Heart left ventricle (tissue), 16 donors: ENCODE measurements at regions not wholly inside any gene's neighbourhood (a gene's known extent, or its start where the extent isn't known, plus 50 kb on each side); places are given as distances from the start of the nearest gene placed in this dataset.
"Not testable (repeated sequence)": the region's sequence is repeated elsewhere in the genome, so short reads cannot be mapped to it uniquely, and the experiment has no call there.

Experiments used
- ATAC-seq, 4 donors: fragments of 200-7000 bp; cut with Tn5 transposase; one replicate each; pipeline ENCODE4 v1.9.1; 2020 to 2022; ENCODE audit warnings: moderate library complexity in 4 of 4, mild to moderate bottlenecking in 3 of 4, moderate number of reproducible peaks in 1 of 4
- DNase-seq, 5 donors: peaks; one replicate each; pipeline ENCODE4 v3.0.0-alpha.2; 2020
- H3K27ac ChIP-seq, 12 donors: fragments of 200-600 bp; sonication (generic) in 4 of 12; one replicate each; pipeline versions ENCODE4 v1.5.0 to v1.8.0; 2016 to 2022; ENCODE audit warnings: mild to moderate bottlenecking in 2 of 12
- H3K27me3 ChIP-seq, 9 donors: fragments of 200-600 bp; sonication (generic) in 2 of 9; one replicate each; pipeline versions ENCODE4 v1.5.1 to v1.8.0; 2016 to 2022; ENCODE audit warnings: mild to moderate bottlenecking in 3 of 9
- H3K36me3 ChIP-seq, 9 donors: fragments of 200-600 bp; sonication (generic) in 2 of 9; one replicate each; pipeline versions ENCODE4 v1.5.0 to v1.8.0; 2018 to 2022; ENCODE audit warnings: mild to moderate bottlenecking in 2 of 9
- H3K4me1 ChIP-seq, 12 donors: fragments of 200-600 bp; sonication (generic) in 4 of 12; one replicate each; pipeline versions ENCODE4 v1.5.0 to v1.8.0; 2016 to 2022; ENCODE audit warnings: mild to moderate bottlenecking in 3 of 12
- H3K4me3 ChIP-seq, 12 donors: fragments of 200-600 bp; sonication (generic) in 4 of 12; one replicate each; pipeline versions ENCODE4 v1.5.0 to v1.8.0; 2017 to 2022; ENCODE audit warnings: mild to moderate bottlenecking in 9 of 12, moderate library complexity in 4 of 12
- H3K9me3 ChIP-seq, 12 donors: fragments of 200-600 bp; sonication (generic) in 4 of 12; one replicate each; pipeline versions ENCODE4 v1.5.0 to v1.8.0; 2016 to 2022; ENCODE audit warnings: mild to moderate bottlenecking in 1 of 12
- CTCF ChIP-seq, 12 donors: fragments of 200-600 bp; sonication (generic) in 4 of 12; IDR thresholded peaks; one replicate each; pipeline versions ENCODE4 v1.5.0 to v1.8.0; 2018 to 2022; ENCODE audit warnings: antibody characterized with exemption in 12 of 12, mild to moderate bottlenecking in 5 of 12
- POLR2A ChIP-seq, 2 donors: fragments of 450-650 bp; IDR thresholded peaks; one replicate each; pipeline ENCODE4 v1.6.1; 2017; ENCODE audit warnings: antibody characterized with exemption in 2 of 2, mild to moderate bottlenecking in 2 of 2, moderate library complexity in 2 of 2
- WGBS, 4 donors: extraction: QIAGEN DNeasy Blood & Tissue Kit in 2 of 4; methylation state at CpG; one replicate each; pipeline versions ENCODE4 v1.1.5 to v1.1.7; 2013 to 2018; 5-methylcytosine and 5-hydroxymethylcytosine counted together
- intact Hi-C, 10 donors: fragments of 100-400 bp; cut with DNase I; formaldehyde crosslinking; loops; one replicate each; pipeline versions ENCODE4 v1.11.1 to v1.14.2; 2022
- donor health status: ischemic (EF 13 %, LVEDD 7.1; RV severe dilation, severe dysfunction).
- donor health status: healthy with polysubstance abuse.
- donor health status: DM: no; HTN: yes; CAD: no.
- donor health status: DM: no; HTN: no; CAD: no.
- donor health status: ischemic (EF 25% LVEDD 6.9; RV normal size, moderate dysfunction).
- donor health status: ischemic (EF 25% LVEDD 5.7; RV mildly dilated, moderate dysfunction).
- donor health status: healthy.
- donor health status: DM: yes; HTN: yes; CAD: no.
- donor health status: ischemic (EF 35%, LVEDD 5.7; RV mildly dilated, moderate dysfunction).
- donor health status: nonischemic (EF 11% LVEDD 7.7; RV severe dilation, severe dysfunction).
- donor health status: DM: yes; HTN: yes; CAD: no.
- donor health status: PGD.
- donor health status: ischemic (EF 29% LVEDD 5.4; RV normal size, mild dysfunction).
- donor health status: nonischemic (EF 23%, LVEDD 6.1; RV moderate dilation, normal function).

GRCh38 chr20:53763707-53764414 is 170.2 kb upstream of the ZNF217 start:
- no peak for TF ChIP-seq CTCF (IDR thresholded peaks at IDR 0.05)
- no peak for TF ChIP-seq POLR2A (IDR thresholded peaks at IDR 0.05)
- H3K4me3 ChIP-seq = peak overlapping the region in 5 of 12 donors; percentile 6 to 33 (median 17)
- intact Hi-C loops = no loop called here
- no peak overlapping the region for H3K27ac ChIP-seq
- no peaks in the 10 kb centered on the region for H3K9me3 ChIP-seq
- H3K27me3 ChIP-seq = no peaks in the 10 kb centered on the region
- peaks cover 0 to 7% (median 0%) of the 10 kb centered on the region in 12 donors for H3K4me1 ChIP-seq
- ATAC-seq (no peak), DNase-seq (no peak)
- WGBS, 4 donors = 32 to 37% (median 35%) methylated on average over 12 of the region's 12 CpGs
- no peaks in the 10 kb centered on the region for H3K36me3 ChIP-seq

- intact Hi-C loops, H3K9me3 ChIP-seq, H3K27ac ChIP-seq, DNase-seq, ATAC-seq, H3K27me3 ChIP-seq, H3K4me3 ChIP-seq, H3K4me1 ChIP-seq, H3K36me3 ChIP-seq: not testable (repeated sequence)
- WGBS, 4 donors = 97 to 98% (median 98%) methylated on average over 11 of the region's 11 CpGs
Measured at GRCh38 chr20:53762423-53762798, 168.8 kb upstream of the ZNF217 start.

GRCh38 chr20:53760025-53760441 is 166.4 kb upstream of the ZNF217 start:
- intact Hi-C loops = no loop called here

DNA sequence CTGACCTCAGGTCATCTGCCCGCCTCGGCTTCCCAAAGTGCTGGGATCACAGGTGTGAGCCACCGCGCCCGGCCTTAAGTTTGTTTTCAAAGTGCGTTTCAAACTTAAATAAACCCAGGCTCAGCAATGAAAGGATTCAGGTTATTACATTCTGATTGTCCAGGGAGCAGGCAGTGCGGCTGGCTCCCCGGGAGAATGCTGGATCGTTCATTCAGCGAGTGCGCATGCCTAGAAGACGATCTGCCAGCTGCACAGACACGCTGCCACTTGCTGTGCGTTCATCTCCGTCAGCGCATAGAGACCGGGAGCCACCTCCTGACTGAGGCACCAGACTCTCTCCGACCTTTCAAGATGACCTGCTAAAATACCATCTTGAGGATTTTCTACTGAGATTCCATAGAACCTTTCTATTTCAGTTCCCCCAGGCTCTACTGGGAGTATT is 163.9 kb upstream of the ZNF217 start:
- intact Hi-C loops = loop anchor here in 1 of 10 donors (10.0 kb wide), 1 partner anchor 67 kb away; no protein-coding TSS in a partner anchor
- Histone ChIP-seq H3K27ac (no peak overlapping the region), H3K27me3 (no peaks in the 10 kb centered on the region), H3K4me3 (no peak overlapping the region), H3K36me3 (no peaks in the 10 kb centered on the region), H3K9me3 (no peaks in the 10 kb centered on the region), H3K4me1 (peaks cover 0 to 13% (median 0%) of the 10 kb centered on the region in 12 donors)
- TF ChIP-seq POLR2A (IDR thresholded peaks at IDR 0.05) (no peak), CTCF (IDR thresholded peaks at IDR 0.05) (no peak)
- WGBS, 4 donors = 95 to 97% (median 96%) methylated on average over 18 of the region's 18 CpGs
- no peak for ATAC-seq
- no peak for DNase-seq

More at GRCh38 chr20:53760025-53760441, 166.4 kb upstream of the ZNF217 start:
- no peaks in the 10 kb centered on the region for H3K27me3 ChIP-seq
- peaks cover 0 to 2% (median 0%) of the 10 kb centered on the region in 12 donors for H3K4me1 ChIP-seq
- H3K36me3 ChIP-seq = no peaks in the 10 kb centered on the region
- DNase-seq (no peak), ATAC-seq (no peak)
- H3K4me3 ChIP-seq = no peak overlapping the region
- H3K27ac ChIP-seq = no peak overlapping the region
- no peaks in the 10 kb centered on the region for H3K9me3 ChIP-seq
- no peak for TF ChIP-seq CTCF (IDR thresholded peaks at IDR 0.05)
- no peak for TF ChIP-seq POLR2A (IDR thresholded peaks at IDR 0.05)
- 88 to 91% (median 90%) methylated on average over 4 of the region's 4 CpGs for WGBS, 4 donors
